Loucy (cell line): ENCODE measurements at regions not wholly inside any gene's neighbourhood (a gene's known extent, or its start where the extent isn't known, plus 50 kb on each side); places are given as distances from the start of the nearest gene placed in this dataset.

Experiments used
- CTCF ChIP-seq: fragments of 200-600 bp; sonication (generic); conservative IDR thresholded peaks from 2 replicates; pipeline ENCODE4 v1.5.1; 2014; ENCODE audit warnings: mild to moderate bottlenecking, antibody characterized with exemption, low read length
- EZH2phosphoT487 ChIP-seq: fragments of 200-600 bp; IDR thresholded peaks from 2 replicates; pipeline ENCODE4 v1.6.1; 2018; ENCODE audit warnings: antibody characterized with exemption, mild to moderate bottlenecking, moderate library complexity, borderline replicate concordance

- TF ChIP-seq CTCF (no peak), EZH2phosphoT487 (no peak)
These were observed 202.6 kb downstream of the AASDHPPT start for GRCh38 chr11:106280036-106280435.
